RWPE2 (cell line): ENCODE measurements at regions not wholly inside any gene's neighbourhood (a gene's known extent, or its start where the extent isn't known, plus 50 kb on each side); places are given as distances from the start of the nearest gene placed in this dataset.

ENCODE experiments used
- ATAC-seq: fragments of 200-7000 bp; cut with Tn5 transposase; 3 replicates; pipeline ENCODE4 v1.9.1; 2021; ENCODE audit warnings: low read depth
- DNase-seq: peaks from one replicate; pipeline ENCODE4 v3.0.0-alpha.2; 2020; ENCODE audit warnings: low spot score
- H3K27ac ChIP-seq: fragments of 450-650 bp; 2 replicates; pipeline ENCODE4 v1.5.1; 2017; ENCODE audit warnings: mild to moderate bottlenecking; ENCODE audit not compliant: poor library complexity, severe bottlenecking
- H3K27me3 ChIP-seq: fragments of 250-450 bp; sonication (Bioruptor Pico); 2 replicates; pipeline ENCODE4 v1.5.1; 2021; ENCODE audit warnings: mild to moderate bottlenecking, moderate library complexity; ENCODE audit not compliant: insufficient read depth, poor library complexity, severe bottlenecking
- H3K36me3 ChIP-seq: fragments of 250-450 bp; sonication (Bioruptor Pico); 2 replicates; pipeline ENCODE4 v1.5.1; 2020; ENCODE audit warnings: low read depth, mild to moderate bottlenecking, moderate library complexity
- H3K4me1 ChIP-seq: fragments of 250-450 bp; sonication (Bioruptor Pico); 2 replicates; pipeline ENCODE4 v1.5.1; 2021; ENCODE audit warnings: mild to moderate bottlenecking, moderate library complexity; ENCODE audit not compliant: insufficient read depth, poor library complexity, severe bottlenecking
- H3K4me3 ChIP-seq: fragments of 250-450 bp; sonication (Bioruptor Pico); 2 replicates; pipeline ENCODE4 v1.5.1; 2021; ENCODE audit warnings: mild to moderate bottlenecking, moderate library complexity; ENCODE audit not compliant: severe bottlenecking
- H3K9me3 ChIP-seq: fragments of 250-450 bp; sonication (Bioruptor Pico); 2 replicates; pipeline ENCODE4 v1.5.1; 2021; ENCODE audit warnings: mild to moderate bottlenecking, moderate library complexity; ENCODE audit not compliant: severe bottlenecking
- TF ChIP-seq, protein P1 (sequence below): fragments of 450-650 bp; IDR thresholded peaks from one replicate; pipeline ENCODE4 v1.5.1; 2017; ENCODE audit warnings: mild to moderate bottlenecking, moderate library complexity; ENCODE audit not compliant: poor library complexity, severe bottlenecking

DNA sequence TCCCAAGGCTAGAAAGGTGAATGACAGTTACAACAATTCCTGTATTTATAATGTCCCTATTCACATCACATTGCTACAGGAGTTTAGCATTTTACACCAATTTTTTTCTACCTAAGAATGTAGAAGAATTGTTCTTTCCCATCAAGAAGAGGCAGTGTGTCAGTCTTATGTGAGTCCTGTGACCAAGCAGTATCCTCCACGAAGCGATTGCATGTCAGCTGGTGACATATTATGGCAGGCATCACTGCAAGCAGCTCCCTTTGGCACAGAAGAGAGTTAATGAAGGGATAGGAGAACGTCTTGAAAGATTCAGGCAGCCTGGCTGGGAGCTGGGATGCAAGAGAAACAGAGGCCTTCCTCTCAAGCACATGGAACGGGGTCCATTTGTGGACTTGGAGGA is 199.8 kb downstream of the SMC2 start:
- H3K27me3 ChIP-seq = no peaks in the 10 kb centered on the region
- no peak for ATAC-seq
- H3K36me3 ChIP-seq = no peaks in the 10 kb centered on the region
- TF ChIP-seq, protein P1, sequence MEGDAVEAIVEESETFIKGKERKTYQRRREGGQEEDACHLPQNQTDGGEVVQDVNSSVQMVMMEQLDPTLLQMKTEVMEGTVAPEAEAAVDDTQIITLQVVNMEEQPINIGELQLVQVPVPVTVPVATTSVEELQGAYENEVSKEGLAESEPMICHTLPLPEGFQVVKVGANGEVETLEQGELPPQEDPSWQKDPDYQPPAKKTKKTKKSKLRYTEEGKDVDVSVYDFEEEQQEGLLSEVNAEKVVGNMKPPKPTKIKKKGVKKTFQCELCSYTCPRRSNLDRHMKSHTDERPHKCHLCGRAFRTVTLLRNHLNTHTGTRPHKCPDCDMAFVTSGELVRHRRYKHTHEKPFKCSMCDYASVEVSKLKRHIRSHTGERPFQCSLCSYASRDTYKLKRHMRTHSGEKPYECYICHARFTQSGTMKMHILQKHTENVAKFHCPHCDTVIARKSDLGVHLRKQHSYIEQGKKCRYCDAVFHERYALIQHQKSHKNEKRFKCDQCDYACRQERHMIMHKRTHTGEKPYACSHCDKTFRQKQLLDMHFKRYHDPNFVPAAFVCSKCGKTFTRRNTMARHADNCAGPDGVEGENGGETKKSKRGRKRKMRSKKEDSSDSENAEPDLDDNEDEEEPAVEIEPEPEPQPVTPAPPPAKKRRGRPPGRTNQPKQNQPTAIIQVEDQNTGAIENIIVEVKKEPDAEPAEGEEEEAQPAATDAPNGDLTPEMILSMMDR = no peak
- H3K4me1 ChIP-seq = no peaks in the 10 kb centered on the region
- H3K9me3 ChIP-seq = no peaks in the 10 kb centered on the region
- H3K4me3 ChIP-seq = no peak overlapping the region
- H3K27ac ChIP-seq = no peak overlapping the region
- DNase-seq = no peak

DNA sequence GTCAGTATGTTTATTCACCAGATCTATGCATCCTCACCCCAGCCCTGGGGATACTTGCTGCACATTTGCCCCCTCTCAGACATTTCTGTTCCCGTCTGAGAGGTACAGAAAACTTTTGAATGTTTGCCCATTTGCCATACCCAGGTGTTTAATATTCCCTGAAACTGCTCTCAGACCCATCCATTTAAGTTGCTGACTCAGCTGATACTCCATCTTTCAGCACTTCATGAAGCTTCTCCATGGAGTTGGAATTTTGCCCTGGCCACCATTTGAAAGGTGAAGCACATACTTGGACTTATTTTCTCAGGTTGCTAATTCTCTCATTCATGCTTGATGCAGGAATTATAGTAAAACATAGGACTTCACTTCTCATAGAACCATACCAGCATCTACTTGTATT is 203.9 kb upstream of the OR13F1 start:
- DNase-seq (no peak), ATAC-seq (no peak)
- Histone ChIP-seq H3K4me3 (no peak overlapping the region), H3K36me3 (no peaks in the 10 kb centered on the region), H3K27ac (no peak overlapping the region), H3K27me3 (no peaks in the 10 kb centered on the region), H3K9me3 (no peaks in the 10 kb centered on the region), H3K4me1 (peaks cover 4% of the 10 kb centered on the region)
- TF ChIP-seq, protein P1 = no peak

- Histone ChIP-seq H3K4me1 (peaks cover 4% of the 10 kb centered on the region), H3K36me3 (no peaks in the 10 kb centered on the region), H3K4me3 (no peak overlapping the region), H3K27ac (no peak overlapping the region), H3K27me3 (no peaks in the 10 kb centered on the region), H3K9me3 (no peaks in the 10 kb centered on the region)
- DNase-seq (no peak), ATAC-seq (no peak)
- TF ChIP-seq, protein P1 = no peak
Observed at GRCh38 chr9:104301755-104302154, 202.3 kb upstream of the OR13F1 start.

DNA sequence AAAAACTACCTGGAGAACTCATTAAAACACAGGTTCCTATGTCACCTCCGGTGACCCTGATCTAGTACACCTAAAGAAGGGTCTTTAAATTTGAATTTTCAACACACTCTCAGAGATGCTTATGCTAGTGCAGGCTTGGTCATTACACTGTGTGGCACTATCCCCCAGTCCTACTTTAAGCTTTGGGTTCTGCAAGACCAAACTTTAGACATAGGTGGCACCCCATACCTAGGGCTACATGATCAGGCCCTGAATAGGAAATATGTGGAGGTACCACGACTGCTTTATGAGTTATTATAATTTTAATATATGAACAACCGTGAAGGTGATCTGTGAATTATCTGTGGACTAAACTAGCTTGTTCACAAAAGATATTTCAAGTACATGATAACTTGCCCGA is 201.3 kb upstream of the OR13F1 start:
- DNase-seq (no peak), ATAC-seq (no peak)
- Histone ChIP-seq H3K27me3 (no peaks in the 10 kb centered on the region), H3K4me3 (no peak overlapping the region), H3K27ac (no peak overlapping the region), H3K9me3 (no peaks in the 10 kb centered on the region), H3K36me3 (no peaks in the 10 kb centered on the region), H3K4me1 (peaks cover 4% of the 10 kb centered on the region)
- TF ChIP-seq, protein P1 = no peak

DNA sequence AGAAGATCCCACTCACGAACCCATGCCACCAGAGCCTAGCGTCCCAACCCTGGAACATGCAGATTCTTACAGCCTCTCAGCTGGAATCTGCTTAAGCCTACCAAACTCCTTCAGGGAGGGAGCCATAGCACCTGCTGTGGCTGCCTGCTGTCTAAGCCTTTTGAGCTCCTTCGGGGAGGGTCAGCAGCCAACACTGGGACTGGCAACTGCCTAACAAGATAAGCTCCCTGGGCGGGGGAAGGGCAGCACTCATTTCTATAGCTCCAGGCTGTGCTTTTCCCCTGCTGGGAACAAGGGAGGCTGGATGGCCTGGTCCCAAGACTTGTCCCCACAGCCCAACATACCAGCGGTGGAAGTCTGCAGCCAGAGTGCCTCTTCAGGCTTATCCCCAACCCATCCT is 199.1 kb upstream of the OR13F1 start:
- no peak overlapping the region for H3K27ac ChIP-seq
- TF ChIP-seq, protein P1 = no peak
- no peak for ATAC-seq

More for the DNA sequence above, 199.1 kb upstream of the OR13F1 start:
- peaks cover 4% of the 10 kb centered on the region for H3K4me1 ChIP-seq
- H3K9me3 ChIP-seq = no peaks in the 10 kb centered on the region
- no peak overlapping the region for H3K4me3 ChIP-seq
- H3K27me3 ChIP-seq = no peaks in the 10 kb centered on the region
- no peaks in the 10 kb centered on the region for H3K36me3 ChIP-seq
- no peak for DNase-seq
